Testis (tissue), 2 donors: ENCODE measurements at regions not wholly inside any gene's neighbourhood (a gene's known extent, or its start where the extent isn't known, plus 50 kb on each side); places are given as distances from the start of the nearest gene placed in this dataset.

Source experiments
- DNase-seq: peaks from one replicate; pipeline ENCODE4 v3.0.0-alpha.2; 2019
- H3K27ac ChIP-seq, 2 donors: fragments of 200-600 bp; sonication (generic); one replicate each; pipeline ENCODE4 v1.5.1; 2019
- H3K27me3 ChIP-seq: fragments of 200-600 bp; sonication (generic); one replicate; pipeline ENCODE4 v1.5.1; 2019
- H3K36me3 ChIP-seq: fragments of 200-600 bp; sonication (generic); one replicate; pipeline ENCODE4 v1.5.1; 2017; ENCODE audit warnings: low read depth; ENCODE audit errors: missing control alignments
- H3K4me1 ChIP-seq: fragments of 200-600 bp; sonication (generic); one replicate; pipeline ENCODE4 v1.5.1; 2019
- H3K4me3 ChIP-seq, 2 donors: fragments of 200-600 bp; sonication (generic); one replicate each; pipeline ENCODE4 v1.5.1; 2017 to 2019
- H3K9me3 ChIP-seq: fragments of 200-600 bp; sonication (generic); one replicate; pipeline ENCODE4 v1.5.1; 2017
- POLR2A ChIP-seq: fragments of 450-650 bp; IDR thresholded peaks from one replicate; pipeline ENCODE4 v1.6.1; 2017; ENCODE audit warnings: antibody characterized with exemption, mild to moderate bottlenecking, moderate library complexity
- WGBS, 2 donors: methylation state at CpG; one replicate each; pipeline ENCODE4 v1.1.5; 2018; 5-methylcytosine and 5-hydroxymethylcytosine counted together
- intact Hi-C: fragments of 100-400 bp; cut with DNase I; formaldehyde crosslinking; loops from one replicate; pipeline ENCODE4 v1.15.1; 2023; ENCODE audit warnings: low total_unique reads
- TF ChIP-seq, protein P1 (sequence below), 3 experiments: fragments of 450-650 bp in 2 of 3; fragments of 200-600 bp in 1 of 3; sonication (generic) in 1 of 3; IDR thresholded peaks; one replicate each; pipeline ENCODE4 v1.5.1; 2016 to 2019; ENCODE audit warnings: antibody characterized with exemption in 3 of 3, mild to moderate bottlenecking in 2 of 3, moderate library complexity in 1 of 3

DNA sequence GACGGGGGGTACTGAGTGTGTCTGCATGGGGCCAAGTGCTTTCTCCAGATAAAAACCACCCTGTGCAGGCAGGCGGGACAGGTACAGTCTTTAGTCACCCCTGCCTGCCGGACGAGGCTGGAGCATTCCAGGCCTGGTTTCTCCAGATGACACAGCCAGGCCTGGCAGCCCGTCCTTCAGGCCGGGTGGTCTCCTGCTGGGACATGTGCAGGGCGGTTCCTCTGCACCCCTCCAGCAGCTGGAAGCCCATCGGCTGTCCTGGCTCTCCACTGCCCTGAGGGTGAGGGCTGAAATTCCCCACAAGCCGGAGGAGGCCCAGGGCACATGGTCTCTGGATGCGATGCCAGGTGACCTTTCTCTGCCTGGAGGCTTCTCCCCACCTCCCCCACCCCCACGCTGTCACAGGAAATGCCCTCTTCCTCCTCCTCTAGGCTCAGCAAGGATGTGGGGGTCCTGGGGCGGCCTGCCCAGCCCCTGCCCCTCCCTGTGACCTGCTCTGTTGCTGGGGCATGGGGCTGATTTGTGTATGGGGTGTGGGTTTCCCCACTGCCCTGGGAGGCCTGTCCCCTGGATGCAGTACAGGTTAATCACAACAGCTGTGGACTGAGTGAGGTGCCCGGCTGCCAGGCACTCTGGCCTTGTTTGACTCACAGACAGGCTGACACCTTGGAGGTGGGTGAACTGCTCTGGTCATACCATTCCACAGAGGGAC lies 110.7 kb upstream of the LRPAP1 start:
- Histone ChIP-seq H3K27ac (no peak overlapping the region), H3K4me1 (no peaks in the 10 kb centered on the region), H3K4me3 (peak overlapping the region in 1 of 2 donors; percentile 6), H3K27me3 (no peaks in the 10 kb centered on the region), H3K36me3 (no peaks in the 10 kb centered on the region), H3K9me3 (no peaks in the 10 kb centered on the region)
- DNase-seq, result no peak
- 60 to 76% methylated on average over 1 to 13 of the region's 13 CpGs for WGBS, 2 donors
- TF ChIP-seq, protein P1, sequence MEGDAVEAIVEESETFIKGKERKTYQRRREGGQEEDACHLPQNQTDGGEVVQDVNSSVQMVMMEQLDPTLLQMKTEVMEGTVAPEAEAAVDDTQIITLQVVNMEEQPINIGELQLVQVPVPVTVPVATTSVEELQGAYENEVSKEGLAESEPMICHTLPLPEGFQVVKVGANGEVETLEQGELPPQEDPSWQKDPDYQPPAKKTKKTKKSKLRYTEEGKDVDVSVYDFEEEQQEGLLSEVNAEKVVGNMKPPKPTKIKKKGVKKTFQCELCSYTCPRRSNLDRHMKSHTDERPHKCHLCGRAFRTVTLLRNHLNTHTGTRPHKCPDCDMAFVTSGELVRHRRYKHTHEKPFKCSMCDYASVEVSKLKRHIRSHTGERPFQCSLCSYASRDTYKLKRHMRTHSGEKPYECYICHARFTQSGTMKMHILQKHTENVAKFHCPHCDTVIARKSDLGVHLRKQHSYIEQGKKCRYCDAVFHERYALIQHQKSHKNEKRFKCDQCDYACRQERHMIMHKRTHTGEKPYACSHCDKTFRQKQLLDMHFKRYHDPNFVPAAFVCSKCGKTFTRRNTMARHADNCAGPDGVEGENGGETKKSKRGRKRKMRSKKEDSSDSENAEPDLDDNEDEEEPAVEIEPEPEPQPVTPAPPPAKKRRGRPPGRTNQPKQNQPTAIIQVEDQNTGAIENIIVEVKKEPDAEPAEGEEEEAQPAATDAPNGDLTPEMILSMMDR (IDR thresholded peaks at IDR 0.05), result no peak
- TF ChIP-seq POLR2A, result no peak
- intact Hi-C loops, result no loop called here

DNA sequence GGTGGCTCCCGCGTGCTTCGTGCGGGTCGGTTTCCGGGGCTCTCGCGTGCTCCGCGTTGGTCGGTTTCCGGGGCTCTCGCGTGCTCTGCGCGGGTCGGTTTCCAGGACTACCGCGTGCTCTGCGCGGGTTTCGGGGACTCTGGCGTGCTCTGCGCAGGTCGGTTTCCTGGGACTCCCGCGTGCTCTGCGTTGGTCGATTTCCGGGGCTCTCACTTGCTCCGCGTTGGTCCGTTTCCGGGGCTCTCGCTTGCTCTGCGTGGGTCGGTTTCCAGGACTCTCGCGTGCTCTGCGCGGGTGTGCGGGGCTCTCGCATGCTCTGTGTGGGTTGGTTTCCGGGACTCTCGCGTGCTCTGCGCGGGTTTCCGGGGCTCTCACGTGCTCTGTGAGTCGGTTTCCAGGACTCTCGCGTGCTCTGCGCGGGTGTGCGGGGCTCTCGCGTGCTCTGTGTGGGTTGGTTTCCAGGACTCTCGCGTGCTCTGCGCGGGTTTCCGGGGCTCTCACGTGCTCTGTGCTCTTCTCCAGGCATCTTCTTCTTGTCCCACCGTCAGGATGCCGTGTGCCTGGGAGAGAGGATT lies 109.9 kb upstream of the LRPAP1 start:
- intact Hi-C loops, result no loop called here
- no peak for DNase-seq
- Histone ChIP-seq H3K27me3 (no peaks in the 10 kb centered on the region), H3K4me3 (peak overlapping the region; percentile 6 to 39), H3K36me3 (no peaks in the 10 kb centered on the region), H3K9me3 (no peaks in the 10 kb centered on the region), H3K4me1 (no peaks in the 10 kb centered on the region), H3K27ac (no peak overlapping the region)
- WGBS, 2 donors, result 83 to 85% methylated on average over 66 of the region's 66 CpGs
- TF ChIP-seq, protein P1 (IDR thresholded peaks at IDR 0.05), result no peak
- no peak for TF ChIP-seq POLR2A

DNA sequence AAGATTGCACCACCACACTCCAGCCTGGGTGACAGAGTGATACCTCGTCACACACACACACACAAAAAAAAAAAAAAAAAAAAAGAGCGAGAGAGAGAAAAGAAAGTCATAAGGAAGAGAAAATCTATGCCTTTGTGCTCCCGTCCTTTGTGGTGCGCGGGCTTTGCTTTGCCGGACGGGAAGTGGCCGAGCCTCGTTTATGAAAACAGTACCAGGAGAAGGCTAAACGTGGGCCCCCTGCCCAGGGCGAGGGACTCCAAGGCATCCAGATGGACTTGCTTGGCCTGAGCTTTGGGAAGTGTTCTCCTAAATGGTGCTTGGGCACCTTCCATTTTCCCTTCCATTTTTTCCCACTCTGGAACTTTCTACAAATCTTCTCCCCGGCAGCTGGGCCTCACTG lies 109.3 kb upstream of the LRPAP1 start:
- no peaks in the 10 kb centered on the region for H3K27me3 ChIP-seq
- no peaks in the 10 kb centered on the region for H3K36me3 ChIP-seq
- WGBS, 2 donors, result 81 to 84% methylated on average over 12 of the region's 12 CpGs
- H3K27ac ChIP-seq, result no peak overlapping the region
- TF ChIP-seq POLR2A, result no peak
- TF ChIP-seq, protein P1 (IDR thresholded peaks at IDR 0.05), result no peak
- peak overlapping the region; percentile 6 to 39 for H3K4me3 ChIP-seq
- no peaks in the 10 kb centered on the region for H3K4me1 ChIP-seq
- DNase-seq, result no peak
- no peaks in the 10 kb centered on the region for H3K9me3 ChIP-seq
- intact Hi-C loops, result no loop called here

DNA sequence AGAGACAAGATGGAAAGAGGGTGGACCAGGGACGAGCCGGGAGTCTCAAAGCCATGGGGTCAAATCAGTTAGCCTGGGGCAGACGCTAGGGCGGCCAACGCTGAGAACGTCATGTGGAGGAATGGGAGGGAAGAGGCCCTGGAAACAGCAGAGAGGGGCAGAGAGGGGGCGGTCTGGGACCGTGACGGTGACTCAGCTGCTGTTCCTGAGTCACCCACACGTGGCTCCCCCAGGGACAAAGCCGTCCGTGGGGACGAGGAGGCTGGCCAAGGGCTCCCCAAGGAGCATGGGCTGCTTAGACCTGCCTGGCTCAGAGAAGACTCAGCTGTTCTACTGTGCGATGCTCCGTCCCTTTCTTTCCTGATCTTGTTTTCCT lies 108.4 kb upstream of the LRPAP1 start:
- intact Hi-C loops, result no loop called here
- no peak for DNase-seq
- no peaks in the 10 kb centered on the region for H3K27me3 ChIP-seq
- H3K4me1 ChIP-seq, result no peaks in the 10 kb centered on the region
- WGBS, 2 donors, result 71 to 76% methylated on average over 15 of the region's 15 CpGs
- H3K9me3 ChIP-seq, result no peaks in the 10 kb centered on the region
- H3K4me3 ChIP-seq, result no peak overlapping the region
- peak overlapping the region in 1 of 2 donors; percentile 19 for H3K27ac ChIP-seq
- no peaks in the 10 kb centered on the region for H3K36me3 ChIP-seq
- TF ChIP-seq, protein P1 (IDR thresholded peaks at IDR 0.05), result no peak
- no peak for TF ChIP-seq POLR2A
